ENCODE measurements at regions not wholly inside any gene's neighbourhood (a gene's known extent, or its start where the extent isn't known, plus 50 kb on each side); places are given as distances from the start of the nearest gene placed in this dataset.

DNA sequence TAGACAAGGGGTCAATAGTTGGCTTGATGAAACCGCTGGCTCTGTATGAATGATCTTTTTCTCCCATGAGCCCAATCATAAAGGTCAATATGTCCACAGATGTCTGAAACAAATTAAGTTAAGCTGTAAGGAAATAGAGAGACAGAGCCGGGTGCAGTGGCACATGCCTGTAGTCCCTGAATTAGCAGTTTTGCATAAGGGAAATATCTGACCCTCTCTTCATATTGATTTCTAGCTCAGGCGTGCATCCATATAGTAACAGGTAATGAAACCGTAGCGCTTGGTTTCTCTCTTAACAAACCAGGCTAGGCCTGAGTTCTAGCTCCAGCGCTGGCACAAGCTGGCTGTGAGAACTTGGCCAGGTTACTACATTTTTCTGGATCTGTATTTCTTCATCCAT, 118.1 kb upstream of the ERCC6L2 start (continued):
- TF ChIP-seq, protein P1, sequence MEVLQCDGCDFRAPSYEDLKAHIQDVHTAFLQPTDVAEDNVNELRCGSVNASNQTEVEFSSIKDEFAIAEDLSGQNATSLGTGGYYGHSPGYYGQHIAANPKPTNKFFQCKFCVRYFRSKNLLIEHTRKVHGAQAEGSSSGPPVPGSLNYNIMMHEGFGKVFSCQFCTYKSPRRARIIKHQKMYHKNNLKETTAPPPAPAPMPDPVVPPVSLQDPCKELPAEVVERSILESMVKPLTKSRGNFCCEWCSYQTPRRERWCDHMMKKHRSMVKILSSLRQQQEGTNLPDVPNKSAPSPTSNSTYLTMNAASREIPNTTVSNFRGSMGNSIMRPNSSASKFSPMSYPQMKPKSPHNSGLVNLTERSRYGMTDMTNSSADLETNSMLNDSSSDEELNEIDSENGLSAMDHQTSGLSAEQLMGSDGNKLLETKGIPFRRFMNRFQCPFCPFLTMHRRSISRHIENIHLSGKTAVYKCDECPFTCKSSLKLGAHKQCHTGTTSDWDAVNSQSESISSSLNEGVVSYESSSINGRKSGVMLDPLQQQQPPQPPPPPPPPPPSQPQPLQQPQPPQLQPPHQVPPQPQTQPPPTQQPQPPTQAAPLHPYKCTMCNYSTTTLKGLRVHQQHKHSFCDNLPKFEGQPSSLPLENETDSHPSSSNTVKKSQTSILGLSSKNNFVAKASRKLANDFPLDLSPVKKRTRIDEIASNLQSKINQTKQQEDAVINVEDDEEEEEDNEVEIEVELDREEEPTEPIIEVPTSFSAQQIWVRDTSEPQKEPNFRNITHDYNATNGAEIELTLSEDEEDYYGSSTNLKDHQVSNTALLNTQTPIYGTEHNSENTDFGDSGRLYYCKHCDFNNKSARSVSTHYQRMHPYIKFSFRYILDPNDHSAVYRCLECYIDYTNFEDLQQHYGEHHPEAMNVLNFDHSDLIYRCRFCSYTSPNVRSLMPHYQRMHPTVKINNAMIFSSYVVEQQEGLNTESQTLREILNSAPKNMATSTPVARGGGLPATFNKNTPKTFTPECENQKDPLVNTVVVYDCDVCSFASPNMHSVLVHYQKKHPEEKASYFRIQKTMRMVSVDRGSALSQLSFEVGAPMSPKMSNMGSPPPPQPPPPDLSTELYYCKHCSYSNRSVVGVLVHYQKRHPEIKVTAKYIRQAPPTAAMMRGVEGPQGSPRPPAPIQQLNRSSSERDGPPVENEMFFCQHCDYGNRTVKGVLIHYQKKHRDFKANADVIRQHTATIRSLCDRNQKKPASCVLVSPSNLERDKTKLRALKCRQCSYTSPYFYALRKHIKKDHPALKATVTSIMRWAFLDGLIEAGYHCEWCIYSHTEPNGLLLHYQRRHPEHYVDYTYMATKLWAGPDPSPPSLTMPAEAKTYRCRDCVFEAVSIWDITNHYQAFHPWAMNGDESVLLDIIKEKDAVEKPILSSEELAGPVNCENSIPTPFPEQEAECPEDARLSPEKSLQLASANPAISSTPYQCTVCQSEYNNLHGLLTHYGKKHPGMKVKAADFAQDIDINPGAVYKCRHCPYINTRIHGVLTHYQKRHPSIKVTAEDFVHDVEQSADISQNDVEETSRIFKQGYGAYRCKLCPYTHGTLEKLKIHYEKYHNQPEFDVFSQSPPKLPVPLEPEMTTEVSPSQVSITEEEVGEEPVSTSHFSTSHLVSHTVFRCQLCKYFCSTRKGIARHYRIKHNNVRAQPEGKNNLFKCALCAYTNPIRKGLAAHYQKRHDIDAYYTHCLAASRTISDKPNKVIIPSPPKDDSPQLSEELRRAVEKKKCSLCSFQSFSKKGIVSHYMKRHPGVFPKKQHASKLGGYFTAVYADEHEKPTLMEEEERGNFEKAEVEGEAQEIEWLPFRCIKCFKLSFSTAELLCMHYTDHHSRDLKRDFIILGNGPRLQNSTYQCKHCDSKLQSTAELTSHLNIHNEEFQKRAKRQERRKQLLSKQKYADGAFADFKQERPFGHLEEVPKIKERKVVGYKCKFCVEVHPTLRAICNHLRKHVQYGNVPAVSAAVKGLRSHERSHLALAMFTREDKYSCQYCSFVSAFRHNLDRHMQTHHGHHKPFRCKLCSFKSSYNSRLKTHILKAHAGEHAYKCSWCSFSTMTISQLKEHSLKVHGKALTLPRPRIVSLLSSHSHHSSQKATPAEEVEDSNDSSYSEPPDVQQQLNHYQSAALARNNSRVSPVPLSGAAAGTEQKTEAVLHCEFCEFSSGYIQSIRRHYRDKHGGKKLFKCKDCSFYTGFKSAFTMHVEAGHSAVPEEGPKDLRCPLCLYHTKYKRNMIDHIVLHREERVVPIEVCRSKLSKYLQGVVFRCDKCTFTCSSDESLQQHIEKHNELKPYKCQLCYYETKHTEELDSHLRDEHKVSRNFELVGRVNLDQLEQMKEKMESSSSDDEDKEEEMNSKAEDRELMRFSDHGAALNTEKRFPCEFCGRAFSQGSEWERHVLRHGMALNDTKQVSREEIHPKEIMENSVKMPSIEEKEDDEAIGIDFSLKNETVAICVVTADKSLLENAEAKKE (CRISPR knock-in tag; IDR thresholded peaks at IDR 0.05) = no peak
- TF ChIP-seq JUNB (IDR thresholded peaks at IDR 0.05; ENCODE audit: unreplicated experiment) = no peak
- TF ChIP-seq, protein P2, sequence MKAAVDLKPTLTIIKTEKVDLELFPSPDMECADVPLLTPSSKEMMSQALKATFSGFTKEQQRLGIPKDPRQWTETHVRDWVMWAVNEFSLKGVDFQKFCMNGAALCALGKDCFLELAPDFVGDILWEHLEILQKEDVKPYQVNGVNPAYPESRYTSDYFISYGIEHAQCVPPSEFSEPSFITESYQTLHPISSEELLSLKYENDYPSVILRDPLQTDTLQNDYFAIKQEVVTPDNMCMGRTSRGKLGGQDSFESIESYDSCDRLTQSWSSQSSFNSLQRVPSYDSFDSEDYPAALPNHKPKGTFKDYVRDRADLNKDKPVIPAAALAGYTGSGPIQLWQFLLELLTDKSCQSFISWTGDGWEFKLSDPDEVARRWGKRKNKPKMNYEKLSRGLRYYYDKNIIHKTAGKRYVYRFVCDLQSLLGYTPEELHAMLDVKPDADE (IDR thresholded peaks at IDR 0.05) = no peak
- no peak for TF ChIP-seq POLR2AphosphoS5 (IDR thresholded peaks at IDR 0.05; ENCODE audit: low read depth)
- no peak for TF ChIP-seq NANOG (IDR thresholded peaks at IDR 0.05; ENCODE audit: borderline replicate concordance)
- no peak for TF ChIP-seq STAT1 (IDR thresholded peaks at IDR 0.05; ENCODE audit: unreplicated experiment)
- TF ChIP-seq CREB1 (CRISPR knock-in tag; IDR thresholded peaks at IDR 0.05; ENCODE audit: low read depth) = no peak
- no peak for TF ChIP-seq ZNF114 (CRISPR knock-in tag; IDR thresholded peaks at IDR 0.05)
- no peak for TF ChIP-seq ZNF331 (CRISPR knock-in tag; IDR thresholded peaks at IDR 0.05; ENCODE audit: low read depth)
- TF ChIP-seq EZH2 (IDR thresholded peaks at IDR 0.05; ENCODE audit: low read depth, unreplicated experiment) = no peak

DNA sequence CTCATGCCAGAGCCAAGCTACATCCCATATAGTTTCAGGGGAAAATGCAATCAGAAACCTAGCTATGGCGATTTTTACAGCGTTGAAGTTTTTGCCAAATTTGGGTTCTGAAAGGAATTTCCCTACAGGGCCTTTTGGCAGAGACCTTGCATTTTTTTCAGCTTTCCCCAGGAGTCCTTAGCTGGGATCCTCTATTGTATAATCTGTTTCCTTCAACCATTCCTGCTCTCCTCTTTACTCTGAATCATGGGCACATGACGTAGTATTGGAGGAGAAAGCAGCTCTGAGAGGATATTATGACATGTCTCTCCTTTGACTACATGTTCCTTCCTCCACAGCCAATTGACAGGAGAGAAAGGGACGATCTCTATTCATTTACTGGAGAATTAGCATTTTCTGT, 118.5 kb upstream of the ERCC6L2 start:
- peaks cover 41% of the 10 kb centered on the region for H3K27me3 ChIP-seq (ENCODE audit: insufficient read depth)
- peaks cover 46% of the 10 kb centered on the region for H3K4me1 ChIP-seq (ENCODE audit: insufficient read depth)
- TF ChIP-seq NANOG (IDR thresholded peaks at IDR 0.05; ENCODE audit: borderline replicate concordance) = no peak
- TF ChIP-seq, protein P2 (IDR thresholded peaks at IDR 0.05) = no peak
- no peak for TF ChIP-seq EZH2phosphoT487 (IDR thresholded peaks at IDR 0.05; ENCODE audit: unreplicated experiment)
- TF ChIP-seq CREB1 (CRISPR knock-in tag; IDR thresholded peaks at IDR 0.05; ENCODE audit: low read depth) = no peak
- TF ChIP-seq, protein P3, sequence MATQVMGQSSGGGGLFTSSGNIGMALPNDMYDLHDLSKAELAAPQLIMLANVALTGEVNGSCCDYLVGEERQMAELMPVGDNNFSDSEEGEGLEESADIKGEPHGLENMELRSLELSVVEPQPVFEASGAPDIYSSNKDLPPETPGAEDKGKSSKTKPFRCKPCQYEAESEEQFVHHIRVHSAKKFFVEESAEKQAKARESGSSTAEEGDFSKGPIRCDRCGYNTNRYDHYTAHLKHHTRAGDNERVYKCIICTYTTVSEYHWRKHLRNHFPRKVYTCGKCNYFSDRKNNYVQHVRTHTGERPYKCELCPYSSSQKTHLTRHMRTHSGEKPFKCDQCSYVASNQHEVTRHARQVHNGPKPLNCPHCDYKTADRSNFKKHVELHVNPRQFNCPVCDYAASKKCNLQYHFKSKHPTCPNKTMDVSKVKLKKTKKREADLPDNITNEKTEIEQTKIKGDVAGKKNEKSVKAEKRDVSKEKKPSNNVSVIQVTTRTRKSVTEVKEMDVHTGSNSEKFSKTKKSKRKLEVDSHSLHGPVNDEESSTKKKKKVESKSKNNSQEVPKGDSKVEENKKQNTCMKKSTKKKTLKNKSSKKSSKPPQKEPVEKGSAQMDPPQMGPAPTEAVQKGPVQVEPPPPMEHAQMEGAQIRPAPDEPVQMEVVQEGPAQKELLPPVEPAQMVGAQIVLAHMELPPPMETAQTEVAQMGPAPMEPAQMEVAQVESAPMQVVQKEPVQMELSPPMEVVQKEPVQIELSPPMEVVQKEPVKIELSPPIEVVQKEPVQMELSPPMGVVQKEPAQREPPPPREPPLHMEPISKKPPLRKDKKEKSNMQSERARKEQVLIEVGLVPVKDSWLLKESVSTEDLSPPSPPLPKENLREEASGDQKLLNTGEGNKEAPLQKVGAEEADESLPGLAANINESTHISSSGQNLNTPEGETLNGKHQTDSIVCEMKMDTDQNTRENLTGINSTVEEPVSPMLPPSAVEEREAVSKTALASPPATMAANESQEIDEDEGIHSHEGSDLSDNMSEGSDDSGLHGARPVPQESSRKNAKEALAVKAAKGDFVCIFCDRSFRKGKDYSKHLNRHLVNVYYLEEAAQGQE (IDR thresholded peaks at IDR 0.05; ENCODE audit: unreplicated experiment) = no peak
- no peak for TF ChIP-seq ZNF114 (CRISPR knock-in tag; IDR thresholded peaks at IDR 0.05)
- H3K4me2 ChIP-seq = peak overlapping the region; percentile 13
- H3K4me3 Mint-ChIP-seq = no peak overlapping the region
- no peak overlapping the region for H2AFZ ChIP-seq
- H3F3A ChIP-seq (replicated peaks; ENCODE audit: low read depth) = no peaks in the 10 kb centered on the region
- no peak for ATAC-seq
- H3K36me3 Mint-ChIP-seq (ENCODE audit: low read depth) = no peaks in the 10 kb centered on the region
- H3K27ac ChIP-seq (ENCODE audit: low read depth) = no peak overlapping the region
- no peak for DNase-seq (ENCODE audit: low spot score)
- no peaks in the 10 kb centered on the region for H3K9me2 ChIP-seq (ENCODE audit: insufficient read depth)
- peaks cover 24% of the 10 kb centered on the region for H3K27me3 Mint-ChIP-seq (ENCODE audit: insufficient read depth, low read depth, poor library complexity)
- H3K9me3 Mint-ChIP-seq = no peaks in the 10 kb centered on the region
- H3K4me3 ChIP-seq = no peak overlapping the region
- H4K20me1 ChIP-seq (replicated peaks; ENCODE audit: insufficient read depth) = no peaks in the 10 kb centered on the region
- H3K27ac Mint-ChIP-seq = no peak overlapping the region
- H3K79me2 ChIP-seq (replicated peaks; ENCODE audit: insufficient read depth) = no peaks in the 10 kb centered on the region
- H3K36me3 ChIP-seq (ENCODE audit: insufficient read depth) = no peaks in the 10 kb centered on the region
- H3K4me1 Mint-ChIP-seq = peaks cover 57% of the 10 kb centered on the region

Measured in GM23338 (cell line).